GM18951 (cell line): ENCODE measurements at regions not wholly inside any gene's neighbourhood (a gene's known extent, or its start where the extent isn't known, plus 50 kb on each side); places are given as distances from the start of the nearest gene placed in this dataset.
"Not testable (repeated sequence)": the region's sequence is repeated elsewhere in the genome, so short reads cannot be mapped to it uniquely, and the experiment has no call there.

Source experiments
- POLR2A ChIP-seq: IDR thresholded peaks from 4 replicates; pipeline ENCODE4 v1.6.1; 2011; ENCODE audit warnings: mild to moderate bottlenecking; ENCODE audit not compliant: insufficient read length, insufficient read depth; ENCODE audit errors: extremely low read depth
- in situ Hi-C: fragments of 300-500 bp; cut with MboI; formaldehyde crosslinking; loops from one replicate; pipeline ENCODE4 v1.12.0; 2022; ENCODE audit warnings: low sequenced_read_pairs, mixed read lengths, inconsistent platforms; ENCODE audit not compliant: unreplicated experiment

- in situ Hi-C loops = no loop called here
- no peak for TF ChIP-seq POLR2A
These were observed 106.3 kb downstream of the HNRNPD start for GRCh38 chr4:82267506-82267905.

DNA sequence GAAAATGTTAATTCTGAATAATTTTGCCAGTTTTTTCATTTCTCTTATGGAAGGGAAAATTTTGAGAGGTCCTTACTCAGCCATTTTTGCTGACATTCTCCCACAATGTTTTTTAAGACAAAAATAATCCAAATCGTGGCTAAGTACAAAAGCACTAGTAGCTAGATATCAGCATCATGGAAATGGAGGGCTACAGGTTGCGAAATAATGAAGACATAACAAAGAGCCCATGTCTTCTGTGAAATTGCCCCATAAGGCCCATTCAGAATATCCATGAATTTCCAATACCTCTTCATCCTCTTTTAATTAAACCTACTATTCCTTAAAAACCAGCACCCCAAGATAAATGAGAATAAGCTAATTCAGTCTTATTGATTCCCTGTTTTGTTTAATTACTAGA lies 107.4 kb downstream of the HNRNPD start:
- no peak for TF ChIP-seq POLR2A
- in situ Hi-C loops = no loop called here

DNA sequence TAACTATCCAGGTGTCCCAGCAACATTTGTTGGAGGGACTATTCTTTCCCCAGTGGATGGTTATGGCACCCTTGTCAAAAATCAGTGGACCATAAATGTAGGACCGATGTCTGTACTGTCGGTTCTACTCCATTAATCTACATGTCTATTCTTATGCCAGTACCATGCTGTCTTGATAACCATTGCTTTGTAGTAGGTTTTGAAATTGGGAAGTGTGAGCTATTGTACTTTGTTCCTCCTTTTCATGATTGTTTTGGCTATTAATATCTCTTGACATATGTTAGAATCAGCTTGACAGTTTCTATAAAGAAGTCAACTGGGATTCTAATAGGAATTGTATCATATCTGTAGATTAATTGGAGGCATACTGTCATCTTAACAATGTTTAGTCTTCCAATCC lies 112.7 kb downstream of the HNRNPD start:
- in situ Hi-C loops = no loop called here
- no peak for TF ChIP-seq POLR2A

DNA sequence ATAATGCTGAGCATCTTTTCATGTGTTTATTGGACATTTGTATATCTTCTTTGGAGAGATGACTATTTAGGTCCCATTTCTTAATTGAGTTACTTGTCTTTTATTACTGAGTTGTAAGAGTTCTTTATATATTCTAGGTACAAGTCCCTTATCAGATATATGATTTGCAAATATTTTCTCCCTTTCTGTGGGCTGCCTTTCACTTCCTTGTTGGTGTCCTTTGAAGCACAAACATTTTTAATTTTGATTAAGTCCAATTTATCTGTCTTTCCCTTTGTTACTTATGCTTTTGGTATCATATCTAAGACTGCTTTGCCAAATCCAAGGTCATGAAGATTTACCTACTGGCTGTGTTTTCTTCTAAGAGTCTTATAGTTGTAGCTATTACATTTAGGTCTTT lies 113.2 kb downstream of the HNRNPD start:
- in situ Hi-C loops = no loop called here
- no peak for TF ChIP-seq POLR2A

GRCh38 chr4:82256718-82257117 lies 117.1 kb downstream of the HNRNPD start:
- in situ Hi-C loops = no loop called here
- no peak for TF ChIP-seq POLR2A

GRCh38 chr4:82255657-82256056 lies 118.1 kb downstream of the HNRNPD start:
- no peak for TF ChIP-seq POLR2A
- in situ Hi-C loops = no loop called here

DNA sequence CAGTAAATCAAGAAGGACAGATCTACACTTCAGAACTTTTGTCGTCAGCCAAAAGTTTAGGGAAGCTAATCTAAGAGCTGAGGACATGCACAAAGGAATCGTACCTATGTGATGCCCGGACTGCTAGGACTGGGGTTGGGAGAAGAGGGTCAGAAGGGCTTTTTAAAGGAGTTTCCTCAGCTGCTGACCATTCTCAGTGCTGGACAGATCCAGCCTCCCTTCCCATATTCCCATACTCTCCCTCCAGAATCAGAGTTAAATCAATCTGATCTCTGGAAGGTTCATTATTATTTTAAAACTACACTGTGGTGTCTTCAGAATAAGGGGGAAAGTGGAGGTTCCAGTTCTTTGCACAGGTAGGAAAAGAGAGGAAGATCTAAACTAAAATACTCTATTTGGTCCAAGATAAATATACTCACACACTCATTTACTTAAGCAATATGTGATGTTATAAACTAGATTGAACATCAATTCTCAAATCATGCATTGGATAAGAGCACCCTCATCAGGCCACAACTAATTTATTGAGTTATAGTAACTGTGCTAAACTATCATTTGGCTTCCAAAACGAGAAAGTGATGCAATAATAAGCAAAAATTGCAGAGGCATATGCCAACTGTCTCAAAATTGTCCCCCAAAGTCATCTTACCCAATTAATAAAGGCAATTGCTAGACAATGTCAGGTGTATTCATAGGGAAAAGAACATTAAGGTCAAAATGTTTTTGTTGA lies 124.7 kb downstream of the HNRNPD start:
- TF ChIP-seq POLR2A = no peak
- in situ Hi-C loops = no loop called here

- no peak for TF ChIP-seq POLR2A
- in situ Hi-C loops = no loop called here
These were observed 126.2 kb downstream of the HNRNPD start for GRCh38 chr4:82247629-82248028.

DNA sequence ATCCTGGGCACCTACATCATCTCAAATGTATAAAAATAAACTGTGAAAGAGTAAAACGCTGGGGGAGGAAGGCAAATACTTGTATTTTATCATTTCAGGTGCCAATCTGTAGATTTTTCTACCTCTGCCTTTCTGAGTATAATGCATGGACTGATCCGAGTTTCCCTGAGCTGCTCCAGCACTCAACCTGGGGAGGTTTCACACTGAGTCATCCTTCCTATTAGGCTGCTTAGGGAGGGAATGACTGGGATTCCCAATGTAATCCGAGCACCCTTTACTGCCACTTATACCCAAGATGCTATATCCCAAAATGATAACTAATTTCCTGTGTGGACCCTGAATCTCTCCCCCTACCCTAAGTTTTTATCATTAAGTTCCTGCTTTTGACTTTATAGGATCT lies 126.6 kb downstream of the HNRNPD start:
- in situ Hi-C loops = no loop called here
- no peak for TF ChIP-seq POLR2A

- no peak for TF ChIP-seq POLR2A
- in situ Hi-C loops = no loop called here
These were observed 132.3 kb downstream of the HNRNPD start for GRCh38 chr4:82241534-82241933.

GRCh38 chr4:82240410-82240809 lies 133.4 kb downstream of the HNRNPD start:
- in situ Hi-C loops = no loop called here
- TF ChIP-seq POLR2A = no peak

GRCh38 chr4:82237142-82237541 lies 136.6 kb downstream of the HNRNPD start:
- in situ Hi-C loops = not testable (repeated sequence)

DNA sequence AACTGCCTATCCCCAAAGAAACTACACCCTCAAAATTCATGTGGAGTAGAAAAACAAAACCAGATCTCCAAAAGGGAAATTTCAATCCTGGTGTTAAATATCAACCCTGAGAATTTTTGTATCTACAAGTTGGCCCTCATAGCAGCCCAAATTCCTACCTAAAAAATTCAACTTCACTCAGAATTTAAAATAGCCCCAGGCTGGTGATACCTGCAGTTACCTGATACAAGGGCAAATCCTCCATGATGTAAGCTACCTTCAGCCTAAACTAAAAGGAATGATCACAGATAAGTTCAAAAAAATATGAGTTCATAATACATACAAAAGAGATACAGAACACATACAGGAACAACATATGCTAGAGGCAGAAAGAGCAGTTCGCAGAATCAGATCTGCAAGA lies 138.4 kb downstream of the HNRNPD start:
- TF ChIP-seq POLR2A = no peak
- in situ Hi-C loops = no loop called here

DNA sequence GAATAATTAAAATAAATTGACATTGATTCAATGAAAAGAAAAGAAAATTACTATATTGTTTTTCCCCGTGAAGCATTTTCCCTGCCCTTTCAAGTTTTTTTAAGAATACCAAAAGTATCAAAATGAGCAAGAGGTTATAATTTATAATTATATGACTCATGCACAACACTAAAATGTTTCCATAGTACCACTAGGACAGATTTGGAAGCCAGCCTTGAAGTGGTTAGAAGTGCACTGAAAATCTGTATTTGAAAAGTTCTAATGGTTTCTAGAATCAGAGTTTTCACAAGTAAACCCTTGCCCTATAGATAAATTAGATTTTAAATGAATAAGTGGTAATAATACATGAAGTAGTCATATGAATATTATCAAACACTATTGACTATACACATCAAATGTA lies 140.9 kb downstream of the HNRNPD start:
- TF ChIP-seq POLR2A = no peak
- in situ Hi-C loops = no loop called here

DNA sequence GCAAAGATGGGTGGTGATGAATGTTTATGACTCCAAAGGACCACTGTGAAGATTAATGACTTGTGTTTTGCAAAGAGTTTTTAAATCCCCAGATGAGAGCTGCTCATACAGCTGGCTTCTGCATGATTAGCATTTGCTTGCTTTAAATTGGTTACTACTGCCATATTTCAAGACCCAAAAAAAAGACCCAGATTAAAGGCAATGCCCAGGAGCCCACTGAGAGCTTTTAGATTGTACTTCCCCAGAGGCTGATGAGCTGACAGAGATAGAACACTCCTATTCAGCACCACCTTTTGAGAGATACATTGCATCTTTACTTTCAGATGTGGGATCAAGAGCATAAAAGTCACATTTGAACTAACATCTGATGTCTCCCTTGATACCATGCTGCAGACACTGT lies 142.0 kb downstream of the HNRNPD start:
- TF ChIP-seq POLR2A = no peak
- in situ Hi-C loops = no loop called here
